Liver (tissue), 7 donors: ENCODE measurements at regions not wholly inside any gene's neighbourhood (a gene's known extent, or its start where the extent isn't known, plus 50 kb on each side); places are given as distances from the start of the nearest gene placed in this dataset.

Experiments
- DNase-seq: peaks from one replicate; pipeline ENCODE4 v3.0.0-alpha.2; 2017; ENCODE audit warnings: low spot score
- H3K27ac ChIP-seq, 2 donors: one replicate each; pipeline ENCODE4 v1.7.0; 2013; ENCODE audit warnings: inconsistent platforms in 2 of 2, low read length in 2 of 2, control low read depth in 1 of 2, low read depth in 1 of 2, mild to moderate bottlenecking in 1 of 2
- H3K27me3 ChIP-seq, 4 donors: one replicate each; pipeline versions ENCODE4 v1.6.1 to v1.7.0; 2013; ENCODE audit warnings: low read length in 3 of 4, inconsistent platforms in 1 of 4, mild to moderate bottlenecking in 1 of 4, moderate library complexity in 1 of 4; ENCODE audit not compliant: control insufficient read depth in 4 of 4, insufficient read depth in 4 of 4
- H3K36me3 ChIP-seq, 4 donors: one replicate each; pipeline versions ENCODE4 v1.6.1 to v1.7.0; 2013; ENCODE audit warnings: low read length in 3 of 4, mild to moderate bottlenecking in 3 of 4, low read depth in 1 of 4, moderate library complexity in 1 of 4; ENCODE audit not compliant: control insufficient read depth in 4 of 4, insufficient read depth in 3 of 4
- H3K4me1 ChIP-seq, 4 donors: one replicate each; pipeline versions ENCODE4 v1.6.1 to v1.7.0; 2013; ENCODE audit warnings: low read length in 3 of 4, mild to moderate bottlenecking in 3 of 4, moderate library complexity in 1 of 4; ENCODE audit not compliant: control insufficient read depth in 4 of 4, insufficient read depth in 4 of 4
- H3K4me3 ChIP-seq, 3 donors: one replicate each; pipeline versions ENCODE4 v1.6.1 to v1.7.0; 2013; ENCODE audit warnings: low read length in 3 of 3, control low read depth in 1 of 3, low read depth in 1 of 3, mild to moderate bottlenecking in 1 of 3
- H3K9ac ChIP-seq, 2 donors: one replicate each; pipeline ENCODE4 v1.7.0; 2013; ENCODE audit warnings: low read length in 2 of 2, mild to moderate bottlenecking in 2 of 2, moderate library complexity in 2 of 2, control low read depth in 1 of 2, low read depth in 1 of 2
- H3K9me3 ChIP-seq, 4 donors: one replicate each; pipeline versions ENCODE4 v1.6.1 to v1.7.0; 2013; ENCODE audit warnings: low read length in 3 of 4; ENCODE audit not compliant: control insufficient read depth in 4 of 4
- EGR1 ChIP-seq, 2 donors: IDR thresholded peaks; 2 replicates each; pipeline ENCODE4 v1.6.1; 2016 to 2018; ENCODE audit warnings: antibody characterized with exemption in 2 of 2, low read depth in 2 of 2
- FOXA1 ChIP-seq: IDR thresholded peaks from 2 replicates; pipeline ENCODE4 v1.6.1; 2016; ENCODE audit warnings: antibody characterized with exemption
- FOXA2 ChIP-seq: IDR thresholded peaks from 2 replicates; pipeline ENCODE4 v1.6.1; 2016; ENCODE audit warnings: antibody characterized with exemption
- GABPA ChIP-seq, 2 donors: IDR thresholded peaks in 1 of 2; conservative IDR thresholded peaks in 1 of 2; 2 replicates each; pipeline ENCODE4 v1.6.1; 2016; ENCODE audit warnings: antibody characterized with exemption in 2 of 2, mild to moderate bottlenecking in 1 of 2, moderate library complexity in 1 of 2
- HNF4A ChIP-seq, 2 donors: conservative IDR thresholded peaks; 2 replicates each; pipeline ENCODE4 v1.6.1; 2016; ENCODE audit warnings: antibody characterized with exemption in 2 of 2, mild to moderate bottlenecking in 2 of 2
- HNF4G ChIP-seq: IDR thresholded peaks from 2 replicates; pipeline ENCODE4 v1.6.1; 2016; ENCODE audit warnings: antibody characterized with exemption
- RAD21 ChIP-seq, 2 donors: IDR thresholded peaks; 2 replicates each; pipeline ENCODE4 v1.6.1; 2016; ENCODE audit warnings: antibody characterized with exemption in 2 of 2, mild to moderate bottlenecking in 2 of 2
- SP1 ChIP-seq: IDR thresholded peaks from 2 replicates; pipeline ENCODE4 v1.6.1; 2018; ENCODE audit warnings: antibody characterized with exemption, mild to moderate bottlenecking
- TAF1 ChIP-seq: conservative IDR thresholded peaks from 2 replicates; pipeline ENCODE4 v1.6.1; 2016; ENCODE audit warnings: antibody characterized with exemption, mild to moderate bottlenecking
- WGBS: extraction: QIAGEN DNeasy Blood & Tissue Kit; methylation state at CpG from one replicate; pipeline ENCODE4 v1.1.7; 2013; 5-methylcytosine and 5-hydroxymethylcytosine counted together
- TF ChIP-seq, protein P1 (sequence below): IDR thresholded peaks from 2 replicates; pipeline ENCODE4 v1.6.1; 2016; ENCODE audit warnings: antibody characterized with exemption, mild to moderate bottlenecking
- TF ChIP-seq, protein P2 (sequence below): IDR thresholded peaks from 2 replicates; pipeline ENCODE4 v1.6.1; 2016; ENCODE audit warnings: antibody characterized with exemption
- TF ChIP-seq, protein P3 (sequence below): IDR thresholded peaks from 2 replicates; pipeline ENCODE4 v1.6.1; 2016; ENCODE audit warnings: antibody characterized with exemption
- donor health status: healthy.
- donor health status: healthy.
- donor health status: healthy.
- donor health status: healthy.

DNA sequence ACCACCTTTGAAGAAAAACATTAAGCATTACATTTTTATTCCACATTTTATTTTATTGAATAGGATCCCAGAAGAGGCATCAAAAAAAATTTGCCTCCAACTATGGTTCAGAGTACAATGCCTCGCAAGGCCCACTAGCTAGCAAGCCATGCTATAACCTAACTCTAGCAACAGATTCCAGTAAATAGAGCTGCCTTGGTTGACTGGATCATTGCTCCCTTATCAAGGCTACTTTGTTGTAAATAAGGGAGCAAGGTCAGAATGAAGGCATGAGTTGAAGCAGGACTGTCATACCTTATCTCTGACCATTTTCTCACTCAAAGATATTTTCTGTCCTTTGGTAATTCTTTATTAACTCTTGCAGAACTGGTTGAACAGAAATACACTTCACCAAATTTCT, 672.6 kb downstream of the EPHA4 start:
- TF ChIP-seq FOXA2, result no peak
- WGBS, result 46% methylated on average over 1 of the region's 1 CpG
- no peaks in the 10 kb centered on the region for H3K36me3 ChIP-seq
- H3K4me3 ChIP-seq, result no peak overlapping the region
- peaks cover 0 to 2% (median 0%) of the 10 kb centered on the region in 4 donors for H3K27me3 ChIP-seq
- DNase-seq, result no peak
- H3K9ac ChIP-seq, result no peak overlapping the region
- no peaks in the 10 kb centered on the region for H3K4me1 ChIP-seq
- no peaks in the 10 kb centered on the region for H3K9me3 ChIP-seq
- no peak overlapping the region for H3K27ac ChIP-seq

DNA sequence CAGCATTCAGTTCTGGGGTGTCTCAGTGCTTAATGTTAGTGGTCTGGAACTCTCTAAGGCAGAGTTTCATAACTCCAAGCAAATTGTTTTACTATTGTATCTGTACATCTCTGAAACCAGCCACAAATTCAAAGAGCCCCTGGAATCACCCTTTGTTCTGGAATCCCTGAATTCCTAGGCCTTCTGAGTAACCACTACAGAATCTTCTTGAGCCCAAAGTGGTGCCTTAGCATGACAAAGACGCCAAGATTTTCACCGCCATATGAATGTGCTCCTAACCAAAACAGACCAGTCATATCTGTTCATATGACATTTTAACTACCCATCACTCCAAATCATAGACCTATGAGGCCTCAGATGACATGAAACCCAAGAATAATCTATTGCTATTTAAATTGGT, 668.1 kb downstream of the EPHA4 start:
- 94% methylated on average over 2 of the region's 2 CpGs for WGBS
- Histone ChIP-seq H3K4me3 (no peak overlapping the region), H3K27ac (no peak overlapping the region), H3K9ac (no peak overlapping the region), H3K36me3 (no peaks in the 10 kb centered on the region), H3K4me1 (no peaks in the 10 kb centered on the region), H3K9me3 (no peaks in the 10 kb centered on the region), H3K27me3 (peaks cover 0 to 2% (median 1%) of the 10 kb centered on the region in 4 donors)
- no peak for DNase-seq
- TF ChIP-seq, protein P1, sequence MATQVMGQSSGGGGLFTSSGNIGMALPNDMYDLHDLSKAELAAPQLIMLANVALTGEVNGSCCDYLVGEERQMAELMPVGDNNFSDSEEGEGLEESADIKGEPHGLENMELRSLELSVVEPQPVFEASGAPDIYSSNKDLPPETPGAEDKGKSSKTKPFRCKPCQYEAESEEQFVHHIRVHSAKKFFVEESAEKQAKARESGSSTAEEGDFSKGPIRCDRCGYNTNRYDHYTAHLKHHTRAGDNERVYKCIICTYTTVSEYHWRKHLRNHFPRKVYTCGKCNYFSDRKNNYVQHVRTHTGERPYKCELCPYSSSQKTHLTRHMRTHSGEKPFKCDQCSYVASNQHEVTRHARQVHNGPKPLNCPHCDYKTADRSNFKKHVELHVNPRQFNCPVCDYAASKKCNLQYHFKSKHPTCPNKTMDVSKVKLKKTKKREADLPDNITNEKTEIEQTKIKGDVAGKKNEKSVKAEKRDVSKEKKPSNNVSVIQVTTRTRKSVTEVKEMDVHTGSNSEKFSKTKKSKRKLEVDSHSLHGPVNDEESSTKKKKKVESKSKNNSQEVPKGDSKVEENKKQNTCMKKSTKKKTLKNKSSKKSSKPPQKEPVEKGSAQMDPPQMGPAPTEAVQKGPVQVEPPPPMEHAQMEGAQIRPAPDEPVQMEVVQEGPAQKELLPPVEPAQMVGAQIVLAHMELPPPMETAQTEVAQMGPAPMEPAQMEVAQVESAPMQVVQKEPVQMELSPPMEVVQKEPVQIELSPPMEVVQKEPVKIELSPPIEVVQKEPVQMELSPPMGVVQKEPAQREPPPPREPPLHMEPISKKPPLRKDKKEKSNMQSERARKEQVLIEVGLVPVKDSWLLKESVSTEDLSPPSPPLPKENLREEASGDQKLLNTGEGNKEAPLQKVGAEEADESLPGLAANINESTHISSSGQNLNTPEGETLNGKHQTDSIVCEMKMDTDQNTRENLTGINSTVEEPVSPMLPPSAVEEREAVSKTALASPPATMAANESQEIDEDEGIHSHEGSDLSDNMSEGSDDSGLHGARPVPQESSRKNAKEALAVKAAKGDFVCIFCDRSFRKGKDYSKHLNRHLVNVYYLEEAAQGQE, result no peak
- TF ChIP-seq FOXA2 (no peak), RAD21 (IDR thresholded peaks at IDR 0.05) (no peak), HNF4G (no peak), TAF1 (no peak), SP1 (no peak), EGR1 (IDR thresholded peaks at IDR 0.05; ENCODE audit: low read depth in 2 of 2) (no peak), FOXA1 (no peak)
- TF ChIP-seq, protein P2, sequence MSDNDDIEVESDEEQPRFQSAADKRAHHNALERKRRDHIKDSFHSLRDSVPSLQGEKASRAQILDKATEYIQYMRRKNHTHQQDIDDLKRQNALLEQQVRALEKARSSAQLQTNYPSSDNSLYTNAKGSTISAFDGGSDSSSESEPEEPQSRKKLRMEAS, result no peak

DNA sequence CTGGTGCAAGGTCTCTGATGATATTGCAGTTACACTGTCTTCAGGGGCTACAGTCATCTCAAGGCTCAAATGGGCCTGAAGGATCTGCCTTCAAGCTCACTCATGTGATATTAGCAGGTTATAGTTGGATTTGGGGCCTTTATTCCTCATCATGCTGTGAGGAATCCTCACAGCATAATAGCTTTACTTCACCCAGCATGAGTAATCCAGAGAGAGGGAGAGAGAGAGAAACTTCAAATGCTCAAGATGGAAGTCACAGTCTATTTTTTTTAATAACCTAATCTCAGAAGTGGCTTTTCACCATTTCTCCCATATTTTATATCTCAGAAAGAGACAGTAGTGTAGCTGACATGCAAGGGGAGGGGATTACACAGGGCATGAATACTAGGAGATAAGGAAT, 658.7 kb downstream of the EPHA4 start:
- Histone ChIP-seq H3K36me3 (no peaks in the 10 kb centered on the region), H3K4me1 (no peaks in the 10 kb centered on the region), H3K27ac (no peak overlapping the region), H3K9me3 (no peaks in the 10 kb centered on the region), H3K9ac (no peak overlapping the region), H3K4me3 (no peak overlapping the region), H3K27me3 (no peaks in the 10 kb centered on the region)
- TF ChIP-seq, protein P2, result no peak
- no peak for DNase-seq

DNA sequence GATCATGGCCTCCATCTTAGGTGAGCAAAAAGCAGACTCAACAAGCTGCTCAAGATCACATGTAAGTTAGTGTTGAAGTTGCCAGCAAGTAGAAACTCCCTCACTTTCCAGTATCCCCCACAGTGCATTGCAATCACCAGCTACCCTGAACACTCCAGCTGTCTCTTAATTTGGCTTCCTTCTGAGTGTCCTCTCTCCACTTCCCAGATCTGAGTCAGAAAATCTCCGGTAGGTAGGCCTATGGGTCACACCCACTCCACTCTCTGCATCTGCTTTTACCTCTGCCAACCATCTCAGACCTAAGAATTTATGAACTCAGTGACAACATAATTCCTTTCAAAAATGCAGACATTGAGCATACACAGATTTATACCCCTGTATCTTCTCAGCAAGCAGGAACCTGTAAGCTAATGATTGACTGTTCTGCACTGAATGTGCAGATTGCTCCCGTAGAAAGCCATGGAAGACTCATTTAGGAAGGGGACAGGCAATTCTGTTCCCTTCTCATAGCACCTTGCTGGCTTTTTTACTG, 656.9 kb downstream of the EPHA4 start:
- Histone ChIP-seq H3K27ac (no peak overlapping the region), H3K36me3 (no peaks in the 10 kb centered on the region), H3K4me1 (no peaks in the 10 kb centered on the region), H3K9ac (no peak overlapping the region), H3K27me3 (no peaks in the 10 kb centered on the region), H3K9me3 (no peaks in the 10 kb centered on the region), H3K4me3 (no peak overlapping the region)
- TF ChIP-seq, protein P2, result no peak
- TF ChIP-seq GABPA (IDR thresholded peaks at IDR 0.05 in 1 of 2, conservative IDR thresholded peaks at IDR 0.05 in 1 of 2) (no peak), HNF4A (conservative IDR thresholded peaks at IDR 0.05) (no peak), HNF4G (no peak), RAD21 (IDR thresholded peaks at IDR 0.05) (no peak), TAF1 (no peak)
- TF ChIP-seq, protein P3, sequence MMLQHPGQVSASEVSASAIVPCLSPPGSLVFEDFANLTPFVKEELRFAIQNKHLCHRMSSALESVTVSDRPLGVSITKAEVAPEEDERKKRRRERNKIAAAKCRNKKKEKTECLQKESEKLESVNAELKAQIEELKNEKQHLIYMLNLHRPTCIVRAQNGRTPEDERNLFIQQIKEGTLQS, result no peak
- DNase-seq, result no peak
- 61% methylated on average over 2 of the region's 2 CpGs for WGBS
